T-helper 9 cell (primary cell): ENCODE measurements at regions not wholly inside any gene's neighbourhood (a gene's known extent, or its start where the extent isn't known, plus 50 kb on each side); places are given as distances from the start of the nearest gene placed in this dataset.

ENCODE experiments used
- DNase-seq: peaks from one replicate; pipeline ENCODE4 v3.0.0-alpha.2; 2020

- DNase-seq = no peak
Observed at GRCh38 chr6:108752733-108753590, 95.3 kb upstream of the ARMC2 start.

- no peak for DNase-seq
Observed at GRCh38 chr6:108755257-108756240, 92.7 kb upstream of the ARMC2 start.

GRCh38 chr6:108757357-108757756, 90.9 kb upstream of the ARMC2 start:
- DNase-seq = no peak

GRCh38 chr6:108758884-108759283, 89.3 kb upstream of the ARMC2 start:
- no peak for DNase-seq

GRCh38 chr6:108760126-108761050, 87.8 kb upstream of the ARMC2 start:
- DNase-seq = no peak

GRCh38 chr6:108762394-108762793, 85.8 kb upstream of the ARMC2 start:
- DNase-seq = no peak

GRCh38 chr6:108763931-108764579, 84.2 kb upstream of the ARMC2 start:
- DNase-seq = no peak

DNA sequence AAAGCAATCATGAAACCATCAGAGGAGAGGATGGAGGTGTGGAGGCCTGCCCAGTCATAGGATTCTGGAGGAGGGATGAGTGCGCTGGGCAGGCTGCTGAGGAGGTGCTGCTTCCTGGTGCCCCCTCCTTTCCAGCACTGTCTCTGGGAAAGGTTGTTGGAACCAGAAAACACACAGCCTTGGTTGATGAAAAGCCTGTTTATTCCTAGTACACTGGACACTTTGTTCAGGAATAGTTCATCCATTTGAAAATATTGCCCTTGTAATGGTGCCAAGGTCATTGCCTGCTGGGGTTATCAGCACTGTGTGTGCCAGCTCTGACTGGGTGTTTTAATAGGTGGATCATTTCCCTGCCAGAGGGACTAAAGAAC, 83.7 kb upstream of the ARMC2 start:
- DNase-seq = no peak

DNA sequence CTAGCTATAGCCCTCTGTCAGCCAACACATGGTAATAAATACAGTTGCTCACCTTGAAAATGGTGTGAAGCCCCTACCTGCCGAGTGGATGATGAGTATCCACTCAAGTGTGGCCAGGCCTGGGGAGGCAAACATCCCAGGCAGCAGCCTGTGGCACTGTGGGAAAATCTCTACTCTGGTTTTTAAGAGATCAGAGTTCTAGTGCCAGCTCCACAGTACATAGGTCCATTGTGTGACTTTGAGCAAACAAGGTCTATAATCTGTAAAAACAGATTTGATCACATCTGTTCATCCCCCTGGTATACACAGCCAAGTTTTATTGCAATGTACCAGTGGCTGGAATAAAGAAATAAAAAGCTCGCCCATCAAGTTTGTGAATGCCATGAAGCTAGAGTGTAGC, 82.7 kb upstream of the ARMC2 start:
- DNase-seq = no peak

DNA sequence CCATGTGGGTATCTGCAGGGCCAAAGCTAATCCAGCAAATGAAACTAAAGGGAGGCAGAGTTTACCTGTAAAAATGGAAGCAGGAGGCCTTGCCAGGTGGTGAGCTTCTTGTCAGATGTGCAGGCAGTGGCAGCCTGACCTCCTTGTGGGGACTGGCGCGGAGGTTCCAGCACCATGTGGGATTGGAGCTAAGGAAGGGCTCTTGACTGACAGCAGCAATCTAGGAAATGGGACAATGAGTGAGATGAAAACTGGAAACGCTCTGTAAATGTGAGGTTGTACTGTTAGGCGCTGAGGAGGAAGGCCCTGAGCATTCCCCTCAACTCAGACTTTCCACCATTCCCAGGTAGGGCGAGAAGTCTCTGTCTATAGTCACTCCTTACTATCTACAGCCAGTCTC, 81.8 kb upstream of the ARMC2 start:
- no peak for DNase-seq

- no peak for DNase-seq
Observed at GRCh38 chr6:108766886-108767285, 81.3 kb upstream of the ARMC2 start.

- DNase-seq = no peak
Observed at GRCh38 chr6:108767418-108768165, 80.6 kb upstream of the ARMC2 start.

- no peak for DNase-seq
Observed at GRCh38 chr6:108768166-108768555, 80.1 kb upstream of the ARMC2 start.

GRCh38 chr6:108768792-108769524, 79.3 kb upstream of the ARMC2 start:
- no peak for DNase-seq

- no peak for DNase-seq
Observed at GRCh38 chr6:108771421-108771820, 76.8 kb upstream of the ARMC2 start.

- no peak for DNase-seq
Observed at GRCh38 chr6:108774555-108774954, 73.7 kb upstream of the ARMC2 start.

GRCh38 chr6:108777536-108777935, 70.7 kb upstream of the ARMC2 start:
- no peak for DNase-seq

- no peak for DNase-seq
Observed at GRCh38 chr6:108778421-108779186, 69.6 kb upstream of the ARMC2 start.

GRCh38 chr6:108779536-108780275, 68.5 kb upstream of the ARMC2 start:
- no peak for DNase-seq
